Type B pancreatic cell (in vitro differentiated cells): ENCODE measurements at regions not wholly inside any gene's neighbourhood (a gene's known extent, or its start where the extent isn't known, plus 50 kb on each side); places are given as distances from the start of the nearest gene placed in this dataset.

Experiments
- DNase-seq: peaks from one replicate; pipeline ENCODE4 v3.0.0; 2021; ENCODE audit warnings: mixed read lengths; ENCODE audit not compliant: unreplicated experiment; ENCODE audit errors: extremely low spot score
- H3K27ac Mint-ChIP-seq: 2 replicates; pipeline ENCODE4 v1.8.0; 2021; ENCODE audit warnings: mild to moderate bottlenecking, mixed read lengths
- H3K27me3 Mint-ChIP-seq: 2 replicates; pipeline ENCODE4 v1.8.0; 2021; ENCODE audit warnings: mixed read lengths
- H3K36me3 Mint-ChIP-seq: 2 replicates; pipeline ENCODE4 v1.8.0; 2021; ENCODE audit warnings: mixed read lengths
- H3K4me1 Mint-ChIP-seq: one replicate; pipeline ENCODE4 v1.8.0; 2021; ENCODE audit warnings: mixed read lengths; ENCODE audit not compliant: unreplicated experiment
- H3K4me3 Mint-ChIP-seq: 2 replicates; pipeline ENCODE4 v1.8.0; 2021; ENCODE audit warnings: mild to moderate bottlenecking, mixed read lengths
- H3K9me3 Mint-ChIP-seq: 2 replicates; pipeline ENCODE4 v1.8.0; 2021; ENCODE audit warnings: mixed read lengths
- TF ChIP-seq, protein P1 (sequence below): fragments of 200-600 bp; sonication (generic); conservative IDR thresholded peaks from 2 replicates; pipeline ENCODE4 v1.5.0; 2021; ENCODE audit warnings: antibody characterized with exemption, mild to moderate bottlenecking

DNA sequence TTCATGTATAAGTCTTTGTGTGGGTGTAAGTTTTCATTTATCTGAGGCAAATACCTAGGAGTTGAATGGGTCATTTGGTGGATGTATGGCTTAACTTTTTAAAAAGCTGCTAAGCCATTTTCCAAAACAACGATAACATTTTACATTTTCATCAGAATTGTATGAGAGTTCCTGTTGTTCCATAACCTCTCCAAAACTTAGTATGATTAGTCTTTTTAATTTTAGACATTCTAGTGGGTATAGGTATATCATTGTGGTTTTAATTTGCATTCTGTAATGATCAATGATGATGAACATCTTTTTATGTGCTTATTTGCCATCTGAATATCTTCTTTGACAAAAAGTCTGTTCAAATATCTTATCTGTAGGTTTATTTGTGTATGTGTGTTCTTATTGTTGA, 74.4 kb upstream of the UGP2 start:
- no peak overlapping the region for H3K27ac Mint-ChIP-seq
- no peaks in the 10 kb centered on the region for H3K36me3 Mint-ChIP-seq
- DNase-seq = no peak
- no peak overlapping the region for H3K4me3 Mint-ChIP-seq
- H3K27me3 Mint-ChIP-seq = no peaks in the 10 kb centered on the region
- no peaks in the 10 kb centered on the region for H3K9me3 Mint-ChIP-seq
- no peaks in the 10 kb centered on the region for H3K4me1 Mint-ChIP-seq
- TF ChIP-seq, protein P1, sequence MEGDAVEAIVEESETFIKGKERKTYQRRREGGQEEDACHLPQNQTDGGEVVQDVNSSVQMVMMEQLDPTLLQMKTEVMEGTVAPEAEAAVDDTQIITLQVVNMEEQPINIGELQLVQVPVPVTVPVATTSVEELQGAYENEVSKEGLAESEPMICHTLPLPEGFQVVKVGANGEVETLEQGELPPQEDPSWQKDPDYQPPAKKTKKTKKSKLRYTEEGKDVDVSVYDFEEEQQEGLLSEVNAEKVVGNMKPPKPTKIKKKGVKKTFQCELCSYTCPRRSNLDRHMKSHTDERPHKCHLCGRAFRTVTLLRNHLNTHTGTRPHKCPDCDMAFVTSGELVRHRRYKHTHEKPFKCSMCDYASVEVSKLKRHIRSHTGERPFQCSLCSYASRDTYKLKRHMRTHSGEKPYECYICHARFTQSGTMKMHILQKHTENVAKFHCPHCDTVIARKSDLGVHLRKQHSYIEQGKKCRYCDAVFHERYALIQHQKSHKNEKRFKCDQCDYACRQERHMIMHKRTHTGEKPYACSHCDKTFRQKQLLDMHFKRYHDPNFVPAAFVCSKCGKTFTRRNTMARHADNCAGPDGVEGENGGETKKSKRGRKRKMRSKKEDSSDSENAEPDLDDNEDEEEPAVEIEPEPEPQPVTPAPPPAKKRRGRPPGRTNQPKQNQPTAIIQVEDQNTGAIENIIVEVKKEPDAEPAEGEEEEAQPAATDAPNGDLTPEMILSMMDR = no peak

DNA sequence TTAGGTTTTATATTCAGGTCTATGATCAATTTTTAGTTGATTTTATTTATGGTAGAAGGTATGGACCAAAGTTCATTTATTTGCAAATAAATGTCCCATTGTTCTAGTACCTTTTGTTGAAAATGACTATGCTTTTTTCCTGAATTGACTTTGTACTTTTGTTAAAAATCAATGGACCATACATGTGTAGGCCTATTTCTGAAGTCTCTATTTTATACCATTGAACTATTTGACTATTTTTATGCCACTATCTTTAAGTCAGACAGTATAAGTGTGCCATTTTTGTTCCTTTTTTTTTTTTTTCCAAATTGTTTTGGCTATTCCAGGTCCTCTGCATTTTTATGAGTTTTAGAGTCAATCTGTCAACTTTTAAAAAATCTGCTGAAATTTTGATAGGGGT, 73.6 kb upstream of the UGP2 start:
- Mint-ChIP-seq H3K9me3 (no peaks in the 10 kb centered on the region), H3K4me3 (no peak overlapping the region), H3K27me3 (no peaks in the 10 kb centered on the region), H3K36me3 (no peaks in the 10 kb centered on the region), H3K4me1 (no peaks in the 10 kb centered on the region), H3K27ac (no peak overlapping the region)
- DNase-seq = no peak
- TF ChIP-seq, protein P1 = no peak

DNA sequence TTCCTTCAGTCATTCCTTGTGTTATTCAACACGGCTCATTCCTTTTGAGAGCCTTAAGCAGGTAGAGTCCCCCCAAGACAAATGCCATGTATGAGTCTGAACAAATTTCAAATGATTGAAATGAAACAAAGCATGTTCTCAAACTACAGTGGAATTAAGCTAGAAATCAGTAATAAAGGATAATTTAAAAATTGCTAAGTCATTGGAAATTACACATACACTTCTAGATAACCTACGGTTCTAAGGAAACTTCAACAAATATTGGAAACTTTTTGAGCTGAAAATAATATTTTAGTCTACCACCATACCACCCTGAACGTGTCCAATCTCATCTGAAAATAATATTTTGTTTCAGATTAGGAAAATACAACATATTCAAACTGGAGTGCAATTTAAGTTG, 71.8 kb upstream of the UGP2 start:
- Mint-ChIP-seq H3K4me1 (no peaks in the 10 kb centered on the region), H3K27me3 (no peaks in the 10 kb centered on the region), H3K9me3 (no peaks in the 10 kb centered on the region), H3K36me3 (no peaks in the 10 kb centered on the region), H3K4me3 (no peak overlapping the region), H3K27ac (no peak overlapping the region)
- no peak for DNase-seq
- TF ChIP-seq, protein P1 = no peak

DNA sequence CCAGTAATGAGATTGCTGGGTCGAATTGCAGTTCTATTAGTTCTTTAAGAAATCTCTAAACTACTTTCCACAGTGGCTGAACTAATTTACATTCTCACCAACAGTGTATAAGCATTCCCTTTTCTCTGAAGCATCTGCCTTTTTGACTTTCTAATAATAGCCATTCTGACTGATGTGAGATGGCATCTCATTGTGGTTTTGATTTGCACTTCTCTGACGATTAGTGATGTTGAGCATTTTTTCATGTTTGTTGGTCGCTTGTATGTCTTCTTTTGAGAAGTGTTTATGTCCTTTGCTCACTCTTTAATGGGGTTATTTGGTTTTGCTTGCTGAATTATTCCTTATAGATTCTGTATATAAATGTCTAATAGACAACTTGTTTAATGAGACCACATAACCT, 69.6 kb upstream of the UGP2 start:
- Mint-ChIP-seq H3K36me3 (no peaks in the 10 kb centered on the region), H3K27me3 (no peaks in the 10 kb centered on the region), H3K27ac (no peak overlapping the region), H3K9me3 (no peaks in the 10 kb centered on the region), H3K4me3 (no peak overlapping the region), H3K4me1 (no peaks in the 10 kb centered on the region)
- TF ChIP-seq, protein P1 = no peak
- DNase-seq = no peak

DNA sequence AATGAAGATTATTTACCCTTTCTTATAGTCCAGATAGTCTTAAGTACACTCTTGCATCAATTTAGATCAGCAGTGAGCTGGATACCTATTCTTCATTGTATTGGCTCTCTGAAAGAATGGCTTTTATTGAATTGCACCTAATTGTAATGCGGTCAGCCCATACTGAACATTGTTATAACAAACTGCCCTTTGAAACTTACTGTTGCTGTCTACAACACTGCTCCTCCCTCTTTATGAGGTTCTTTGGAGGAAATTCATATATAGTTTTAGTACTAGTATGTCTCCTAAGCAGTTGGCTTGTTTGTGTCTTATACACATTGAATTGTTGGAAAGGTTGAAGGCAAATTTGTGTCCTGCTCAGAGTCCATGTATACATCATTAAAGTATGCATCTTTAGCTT, 66.5 kb upstream of the UGP2 start:
- Mint-ChIP-seq H3K27me3 (no peaks in the 10 kb centered on the region), H3K4me3 (no peak overlapping the region), H3K27ac (no peak overlapping the region), H3K36me3 (no peaks in the 10 kb centered on the region), H3K9me3 (no peaks in the 10 kb centered on the region), H3K4me1 (no peaks in the 10 kb centered on the region)
- TF ChIP-seq, protein P1 = no peak
- DNase-seq = no peak

DNA sequence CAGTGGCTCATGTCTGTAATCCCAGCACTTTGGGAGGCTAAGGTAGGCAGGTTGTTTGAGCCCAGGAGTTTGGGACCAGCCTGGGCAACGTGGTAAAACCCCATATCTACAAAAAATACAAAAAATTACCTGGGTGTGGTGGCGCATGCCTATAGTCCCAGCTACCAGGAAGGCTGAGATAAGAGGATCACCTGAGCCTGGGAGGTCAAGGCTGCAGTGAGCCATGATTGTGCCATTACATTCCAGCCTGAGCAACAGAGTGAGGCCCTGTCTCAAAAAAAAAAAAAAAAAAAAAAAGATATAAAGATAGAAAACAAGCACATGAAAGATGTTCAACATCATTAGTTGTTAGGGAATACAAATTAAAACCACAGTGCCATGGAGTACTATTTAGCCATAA, 65.3 kb upstream of the UGP2 start:
- Mint-ChIP-seq H3K27me3 (no peaks in the 10 kb centered on the region), H3K4me3 (no peak overlapping the region), H3K27ac (no peak overlapping the region), H3K4me1 (no peaks in the 10 kb centered on the region), H3K9me3 (no peaks in the 10 kb centered on the region), H3K36me3 (no peaks in the 10 kb centered on the region)
- TF ChIP-seq, protein P1 = no peak
- DNase-seq = no peak
